Keratinocyte (primary cell): ENCODE measurements at regions not wholly inside any gene's neighbourhood (a gene's known extent, or its start where the extent isn't known, plus 50 kb on each side); places are given as distances from the start of the nearest gene placed in this dataset.

ENCODE experiments used
- EZH2 ChIP-seq: IDR thresholded peaks from one replicate; pipeline ENCODE4 v1.6.1; 2012; ENCODE audit warnings: inconsistent platforms, mild to moderate bottlenecking, low read length, moderate library complexity
- TF ChIP-seq, protein P1 (sequence below), 3 experiments: IDR thresholded peaks in 1 of 3; conservative IDR thresholded peaks in 1 of 3; optimal IDR thresholded peaks in 1 of 3; 2 replicates in 2 of 3; 3 replicates in 1 of 3; pipeline versions ENCODE3 to v1.5.1; 2011; ENCODE audit warnings: low read length in 3 of 3, mild to moderate bottlenecking in 3 of 3, moderate library complexity in 2 of 3, control low read depth in 1 of 3, inconsistent platforms in 1 of 3; ENCODE audit not compliant: insufficient read depth in 2 of 3; ENCODE audit errors: extremely low read depth in 1 of 3

DNA sequence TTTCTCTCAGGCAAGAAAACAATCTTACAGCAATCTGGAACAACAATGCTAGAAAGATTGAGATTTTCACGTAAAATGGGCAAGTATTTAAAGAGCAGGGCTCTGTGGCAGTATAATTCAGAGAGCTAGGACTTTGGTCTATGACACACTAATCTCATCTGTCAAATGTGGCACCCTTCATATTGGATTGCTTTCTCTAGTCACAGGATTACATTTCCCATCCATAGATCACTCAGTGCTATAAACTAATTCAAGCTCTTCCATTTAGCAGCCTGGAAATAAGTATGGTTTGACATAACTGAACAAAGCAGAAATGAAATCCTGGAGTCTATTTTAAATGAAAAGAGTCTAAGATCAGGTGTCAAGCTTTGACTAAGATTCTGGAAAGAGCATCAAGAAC lies 263.1 kb upstream of the TMPRSS15 start:
- TF ChIP-seq, protein P1, sequence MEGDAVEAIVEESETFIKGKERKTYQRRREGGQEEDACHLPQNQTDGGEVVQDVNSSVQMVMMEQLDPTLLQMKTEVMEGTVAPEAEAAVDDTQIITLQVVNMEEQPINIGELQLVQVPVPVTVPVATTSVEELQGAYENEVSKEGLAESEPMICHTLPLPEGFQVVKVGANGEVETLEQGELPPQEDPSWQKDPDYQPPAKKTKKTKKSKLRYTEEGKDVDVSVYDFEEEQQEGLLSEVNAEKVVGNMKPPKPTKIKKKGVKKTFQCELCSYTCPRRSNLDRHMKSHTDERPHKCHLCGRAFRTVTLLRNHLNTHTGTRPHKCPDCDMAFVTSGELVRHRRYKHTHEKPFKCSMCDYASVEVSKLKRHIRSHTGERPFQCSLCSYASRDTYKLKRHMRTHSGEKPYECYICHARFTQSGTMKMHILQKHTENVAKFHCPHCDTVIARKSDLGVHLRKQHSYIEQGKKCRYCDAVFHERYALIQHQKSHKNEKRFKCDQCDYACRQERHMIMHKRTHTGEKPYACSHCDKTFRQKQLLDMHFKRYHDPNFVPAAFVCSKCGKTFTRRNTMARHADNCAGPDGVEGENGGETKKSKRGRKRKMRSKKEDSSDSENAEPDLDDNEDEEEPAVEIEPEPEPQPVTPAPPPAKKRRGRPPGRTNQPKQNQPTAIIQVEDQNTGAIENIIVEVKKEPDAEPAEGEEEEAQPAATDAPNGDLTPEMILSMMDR (optimal IDR thresholded peaks at IDR 0.05 in 1 of 3, IDR thresholded peaks at IDR 0.05 in 1 of 3, conservative IDR thresholded peaks at IDR 0.05 in 1 of 3; ENCODE audit: extremely low read depth in 1 of 3, insufficient read depth in 2 of 3, low read length in 3 of 3) = no peak
- TF ChIP-seq EZH2 = no peak
